Keratinocyte (primary cell): ENCODE measurements at regions not wholly inside any gene's neighbourhood (a gene's known extent, or its start where the extent isn't known, plus 50 kb on each side); places are given as distances from the start of the nearest gene placed in this dataset.

ENCODE experiments used
- DNase-seq: peaks from one replicate; pipeline ENCODE4 v3.0.0-alpha.2; 2011; ENCODE audit warnings: low read depth, missing footprints, low spot score
- FAIRE-seq: peaks from 2 replicates; lab custom pipeline; 2011; peaks lifted over from hg19 to GRCh38; lab: Jason Lieb, UNC
- H2AFZ ChIP-seq: 2 replicates; pipeline ENCODE4 v1.6.0; 2012; ENCODE audit warnings: low read length, control low read depth, inconsistent platforms; ENCODE audit not compliant: control insufficient read depth
- H3K27ac ChIP-seq: 2 replicates; pipeline ENCODE4 v1.5.1; 2011; ENCODE audit warnings: low read length; ENCODE audit not compliant: control insufficient read depth, insufficient read depth
- H3K27me3 ChIP-seq: 3 replicates; pipeline ENCODE4 v1.6.0; 2011; ENCODE audit warnings: low read length; ENCODE audit not compliant: control insufficient read depth, insufficient read depth; ENCODE audit errors: extremely low read depth
- H3K36me3 ChIP-seq, 2 experiments: 2 replicates in 1 of 2; 3 replicates in 1 of 2; pipeline ENCODE4 v1.5.1; 2011; ENCODE audit warnings: low read length in 2 of 2, mild to moderate bottlenecking in 1 of 2; ENCODE audit not compliant: control insufficient read depth in 2 of 2, insufficient read depth in 2 of 2; ENCODE audit errors: extremely low read depth in 1 of 2
- H3K4me1 ChIP-seq: 3 replicates; pipeline ENCODE4 v1.5.1; 2011; ENCODE audit warnings: low read length; ENCODE audit not compliant: control insufficient read depth, insufficient read depth; ENCODE audit errors: extremely low read depth
- H3K4me2 ChIP-seq: 3 replicates; pipeline ENCODE4 v1.6.0; 2011; ENCODE audit warnings: low read depth, low read length; ENCODE audit not compliant: control insufficient read depth, insufficient read depth; ENCODE audit errors: extremely low read depth
- H3K4me3 ChIP-seq, 3 experiments: fragments of 200-600 bp in 1 of 3; sonication (generic) in 1 of 3; 2 replicates in 2 of 3; 3 replicates in 1 of 3; pipeline ENCODE4 v1.5.1; 2011 to 2016; ENCODE audit warnings: low read length in 3 of 3, mild to moderate bottlenecking in 3 of 3, control low read depth in 2 of 3, inconsistent platforms in 1 of 3, low read depth in 1 of 3, mixed read lengths in 1 of 3, mixed run types in 1 of 3, moderate library complexity in 1 of 3; ENCODE audit not compliant: control insufficient read depth in 2 of 3, insufficient read depth in 2 of 3; ENCODE audit errors: extremely low read depth in 1 of 3
- H3K79me2 ChIP-seq: 2 replicates; pipeline ENCODE4 v1.6.0; 2012; ENCODE audit warnings: low read length; ENCODE audit not compliant: control insufficient read depth, insufficient read depth
- H3K9ac ChIP-seq: 3 replicates; pipeline ENCODE4 v1.6.0; 2011; ENCODE audit warnings: low read length; ENCODE audit not compliant: control insufficient read depth, insufficient read depth; ENCODE audit errors: extremely low read depth
- H3K9me1 ChIP-seq: 3 replicates; pipeline ENCODE4 v1.6.0; 2011; ENCODE audit warnings: low read length; ENCODE audit not compliant: control insufficient read depth, insufficient read depth; ENCODE audit errors: extremely low read depth
- H3K9me3 ChIP-seq: 2 replicates; pipeline ENCODE4 v1.5.1; 2012; ENCODE audit warnings: low read depth, low read length; ENCODE audit not compliant: control insufficient read depth
- H4K20me1 ChIP-seq: 3 replicates; pipeline ENCODE4 v1.6.0; 2011; ENCODE audit warnings: low read length; ENCODE audit not compliant: control insufficient read depth, insufficient read depth; ENCODE audit errors: extremely low read depth
- CTCF ChIP-seq, 3 experiments: IDR thresholded peaks in 1 of 3; conservative IDR thresholded peaks in 1 of 3; optimal IDR thresholded peaks in 1 of 3; 2 replicates in 2 of 3; 3 replicates in 1 of 3; pipeline versions ENCODE3 to v1.5.1; 2011; ENCODE audit warnings: low read length in 3 of 3, mild to moderate bottlenecking in 3 of 3, moderate library complexity in 2 of 3, control low read depth in 1 of 3, inconsistent platforms in 1 of 3; ENCODE audit not compliant: insufficient read depth in 2 of 3; ENCODE audit errors: extremely low read depth in 1 of 3
- EZH2 ChIP-seq: IDR thresholded peaks from one replicate; pipeline ENCODE4 v1.6.1; 2012; ENCODE audit warnings: inconsistent platforms, mild to moderate bottlenecking, low read length, moderate library complexity
- dilution Hi-C: fragments of 300-500 bp; cut with MboI; formaldehyde crosslinking; loops from one replicate; pipeline ENCODE4 v1.7.0; 2020; ENCODE audit warnings: low sequenced_read_pairs; ENCODE audit not compliant: extremely low pct_ligation_motif_present

GRCh38 chrX:460823-461640 is 74.3 kb upstream of the PPP2R3B start:
- Histone ChIP-seq H2AFZ (no peak overlapping the region), H3K4me1 (no peaks in the 10 kb centered on the region), H3K36me3 (no peaks in the 10 kb centered on the region), H3K27ac (no peak overlapping the region), H3K79me2 (no peaks in the 10 kb centered on the region), H3K4me2 (no peak overlapping the region), H3K9ac (no peak overlapping the region), H3K9me1 (no peaks in the 10 kb centered on the region), H3K27me3 (no peaks in the 10 kb centered on the region), H3K9me3 (peaks cover 24% of the 10 kb centered on the region), H3K4me3 (no peak overlapping the region), H4K20me1 (no peaks in the 10 kb centered on the region)
- dilution Hi-C loops = no loop called here
- no peak for DNase-seq
- FAIRE-seq = no peak
- no peak for TF ChIP-seq EZH2
- no peak for TF ChIP-seq CTCF (optimal IDR thresholded peaks at IDR 0.05 in 1 of 3, IDR thresholded peaks at IDR 0.05 in 1 of 3, conservative IDR thresholded peaks at IDR 0.05 in 1 of 3; ENCODE audit: extremely low read depth in 1 of 3, insufficient read depth in 2 of 3, low read length in 3 of 3)

- Histone ChIP-seq H3K36me3 (no peaks in the 10 kb centered on the region), H4K20me1 (no peaks in the 10 kb centered on the region), H3K9me3 (peaks cover 22% of the 10 kb centered on the region), H3K4me3 (no peak overlapping the region), H3K27me3 (no peaks in the 10 kb centered on the region), H2AFZ (no peak overlapping the region), H3K4me2 (no peak overlapping the region), H3K79me2 (no peaks in the 10 kb centered on the region), H3K9ac (no peak overlapping the region), H3K4me1 (no peaks in the 10 kb centered on the region), H3K9me1 (no peaks in the 10 kb centered on the region), H3K27ac (no peak overlapping the region)
- TF ChIP-seq EZH2 (no peak), CTCF (optimal IDR thresholded peaks at IDR 0.05 in 1 of 3, IDR thresholded peaks at IDR 0.05 in 1 of 3, conservative IDR thresholded peaks at IDR 0.05 in 1 of 3; ENCODE audit: extremely low read depth in 1 of 3, insufficient read depth in 2 of 3, low read length in 3 of 3) (no peak)
- dilution Hi-C loops = no loop called here
- FAIRE-seq = no peak
- DNase-seq = no peak
Measured at GRCh38 chrX:462853-463252, 76.1 kb upstream of the PPP2R3B start.
